ENCODE measurements at regions not wholly inside any gene's neighbourhood (a gene's known extent, or its start where the extent isn't known, plus 50 kb on each side); places are given as distances from the start of the nearest gene placed in this dataset.
"Not testable (repeated sequence)": the region's sequence is repeated elsewhere in the genome, so short reads cannot be mapped to it uniquely, and the experiment has no call there.

- TF ChIP-seq, protein P1, sequence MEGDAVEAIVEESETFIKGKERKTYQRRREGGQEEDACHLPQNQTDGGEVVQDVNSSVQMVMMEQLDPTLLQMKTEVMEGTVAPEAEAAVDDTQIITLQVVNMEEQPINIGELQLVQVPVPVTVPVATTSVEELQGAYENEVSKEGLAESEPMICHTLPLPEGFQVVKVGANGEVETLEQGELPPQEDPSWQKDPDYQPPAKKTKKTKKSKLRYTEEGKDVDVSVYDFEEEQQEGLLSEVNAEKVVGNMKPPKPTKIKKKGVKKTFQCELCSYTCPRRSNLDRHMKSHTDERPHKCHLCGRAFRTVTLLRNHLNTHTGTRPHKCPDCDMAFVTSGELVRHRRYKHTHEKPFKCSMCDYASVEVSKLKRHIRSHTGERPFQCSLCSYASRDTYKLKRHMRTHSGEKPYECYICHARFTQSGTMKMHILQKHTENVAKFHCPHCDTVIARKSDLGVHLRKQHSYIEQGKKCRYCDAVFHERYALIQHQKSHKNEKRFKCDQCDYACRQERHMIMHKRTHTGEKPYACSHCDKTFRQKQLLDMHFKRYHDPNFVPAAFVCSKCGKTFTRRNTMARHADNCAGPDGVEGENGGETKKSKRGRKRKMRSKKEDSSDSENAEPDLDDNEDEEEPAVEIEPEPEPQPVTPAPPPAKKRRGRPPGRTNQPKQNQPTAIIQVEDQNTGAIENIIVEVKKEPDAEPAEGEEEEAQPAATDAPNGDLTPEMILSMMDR (IDR thresholded peaks at IDR 0.05) = not testable (repeated sequence)
- TF ChIP-seq POLR2A (IDR thresholded peaks at IDR 0.05) = not testable (repeated sequence)
Observed at GRCh38 chr21:8443093-8443492, 2078.3 kb upstream of the TPTE start.

All from upper lobe of left lung (tissue), 4 donors.